ENCODE measurements at regions not wholly inside any gene's neighbourhood (a gene's known extent, or its start where the extent isn't known, plus 50 kb on each side); places are given as distances from the start of the nearest gene placed in this dataset.
"Not testable (repeated sequence)": the region's sequence is repeated elsewhere in the genome, so short reads cannot be mapped to it uniquely, and the experiment has no call there.

GRCh38 chr3:40908612-40909011 lies 290.7 kb upstream of the CTNNB1 start:
- DNase-seq = no peak

GRCh38 chr3:40911264-40911663 lies 288.0 kb upstream of the CTNNB1 start:
- no peak for DNase-seq

DNA sequence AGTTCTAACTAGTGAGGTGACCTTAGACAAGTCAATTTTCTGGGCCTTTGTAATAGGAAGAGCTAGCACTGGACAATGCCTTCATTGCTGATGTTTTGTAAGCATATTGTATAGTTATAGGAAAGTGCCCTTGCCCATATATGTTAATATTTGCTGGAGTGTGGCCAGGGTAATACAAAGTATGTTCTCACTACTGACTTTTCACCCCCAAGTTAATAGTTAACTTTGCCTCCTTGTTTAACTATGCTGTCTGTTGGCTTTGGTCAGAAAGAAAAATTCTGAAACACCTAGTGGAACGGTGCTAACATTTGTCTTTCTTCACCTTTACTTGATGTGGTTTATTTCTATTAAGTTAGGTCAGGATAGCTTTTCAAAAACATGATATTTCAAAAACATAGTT lies 287.4 kb upstream of the CTNNB1 start:
- no peak for DNase-seq

GRCh38 chr3:40912461-40912860 lies 286.8 kb upstream of the CTNNB1 start:
- DNase-seq = no peak

DNA sequence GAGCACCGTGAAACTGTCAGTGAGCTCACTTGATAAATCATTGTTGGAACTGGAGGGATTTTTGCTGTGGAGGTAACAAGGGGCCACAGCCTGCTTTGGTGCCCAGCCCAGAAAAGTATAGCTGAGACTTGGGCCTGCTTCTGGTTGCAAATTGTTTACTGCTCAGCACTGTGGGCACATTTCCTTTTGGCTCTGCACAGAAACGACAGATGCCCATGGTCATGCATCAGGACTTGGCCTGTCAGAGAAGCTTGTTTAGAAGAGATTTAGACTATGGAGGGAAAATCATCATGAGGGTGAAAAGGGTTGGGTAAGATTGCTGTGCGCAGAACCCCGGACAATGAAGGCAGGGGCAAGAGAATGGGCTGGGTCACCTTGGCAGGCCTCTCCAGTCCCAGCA lies 286.1 kb upstream of the CTNNB1 start:
- DNase-seq = no peak

GRCh38 chr3:40913641-40914040 lies 285.7 kb upstream of the CTNNB1 start:
- DNase-seq = no peak

- no peak for DNase-seq
These were observed 284.8 kb upstream of the CTNNB1 start for GRCh38 chr3:40914475-40914874.

DNA sequence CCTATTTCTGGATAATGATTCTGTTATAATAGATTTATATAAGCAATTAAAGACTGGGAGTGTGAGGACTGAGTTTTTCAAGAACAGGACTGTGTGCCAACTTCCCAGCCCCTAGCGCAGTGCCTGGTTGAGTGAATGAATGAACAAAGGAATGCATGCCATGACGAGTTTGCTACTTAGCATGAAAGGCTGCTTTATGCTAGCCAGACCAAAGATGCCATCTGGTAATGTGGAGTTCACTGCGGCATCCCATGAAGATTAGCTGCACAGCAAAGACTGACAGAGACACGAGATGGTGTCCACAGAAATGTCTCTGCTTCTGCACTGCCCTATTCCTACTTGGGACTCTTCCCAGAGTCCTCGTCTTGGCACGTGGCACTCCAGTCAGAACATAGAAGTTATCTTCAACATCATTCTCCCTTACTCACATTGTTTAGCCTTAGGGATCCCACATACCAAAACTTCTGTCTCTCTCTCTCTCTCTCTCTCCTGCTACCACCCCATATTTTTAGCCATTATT lies 283.9 kb upstream of the CTNNB1 start:
- no peak for DNase-seq

GRCh38 chr3:40920041-40920440 lies 279.3 kb upstream of the CTNNB1 start:
- no peak for DNase-seq

DNA sequence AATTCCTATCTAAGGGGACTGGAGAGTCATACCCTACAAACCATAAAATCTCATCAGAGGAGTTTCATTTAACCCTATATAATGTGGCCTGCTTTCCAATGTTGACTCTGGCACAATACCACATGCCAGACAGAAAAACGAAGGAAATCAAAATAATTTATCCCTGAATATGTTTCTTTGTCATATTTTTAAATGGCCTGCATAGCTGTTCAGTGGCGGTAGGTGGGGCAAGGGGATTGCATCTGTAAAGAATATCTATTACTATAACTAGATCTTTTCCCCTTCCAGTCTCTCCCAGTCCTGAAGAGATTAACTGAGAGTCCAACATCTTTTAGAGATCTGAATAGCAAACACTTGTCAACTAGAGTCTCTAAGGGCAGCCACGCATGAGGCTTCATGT lies 278.1 kb upstream of the CTNNB1 start:
- no peak for DNase-seq

GRCh38 chr3:40923143-40923542 lies 276.2 kb upstream of the CTNNB1 start:
- no peak for DNase-seq

DNA sequence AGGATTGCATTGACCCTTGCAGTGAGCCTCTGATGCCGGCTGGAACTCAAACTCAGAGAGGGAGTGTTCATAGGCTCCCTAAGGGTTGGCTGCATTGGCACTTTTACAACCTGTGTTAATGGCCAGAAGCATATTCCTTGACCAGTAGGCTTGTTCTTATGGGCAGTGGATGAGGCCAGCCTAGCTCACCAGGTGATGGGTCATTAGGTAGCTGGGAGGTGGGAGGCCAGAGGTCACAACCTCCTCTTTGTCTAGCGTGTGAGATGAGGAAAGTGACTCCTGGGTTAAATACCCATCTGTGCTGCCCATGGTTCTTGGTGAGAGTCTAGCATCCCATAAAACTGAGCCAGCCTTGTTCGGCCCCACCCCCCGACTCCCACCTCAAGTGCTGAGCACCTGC lies 275.7 kb upstream of the CTNNB1 start:
- DNase-seq = no peak

- DNase-seq = no peak
These were observed 274.7 kb upstream of the CTNNB1 start for GRCh38 chr3:40924559-40925141.

DNA sequence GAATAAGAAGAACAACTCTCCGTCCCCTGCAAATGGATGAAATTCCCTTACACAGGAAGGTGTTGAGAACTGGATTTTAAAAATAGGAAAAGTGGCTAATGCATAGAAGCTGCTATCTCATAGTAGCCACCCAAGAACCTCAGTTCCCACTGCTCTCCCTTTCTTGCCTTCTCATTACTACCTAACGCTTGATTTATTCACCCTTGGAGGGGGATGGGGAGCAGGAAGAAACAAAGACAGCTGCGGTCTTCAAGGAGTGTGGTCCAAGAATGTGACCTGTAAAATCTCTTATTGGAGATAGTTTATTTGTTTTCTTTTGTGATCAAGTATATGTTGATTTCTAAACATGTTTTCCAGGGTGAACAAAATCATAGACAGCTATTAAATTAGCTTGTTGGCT lies 274.1 kb upstream of the CTNNB1 start:
- DNase-seq = no peak

- no peak for DNase-seq
These were observed 269.2 kb upstream of the CTNNB1 start for GRCh38 chr3:40930131-40930538.

DNA sequence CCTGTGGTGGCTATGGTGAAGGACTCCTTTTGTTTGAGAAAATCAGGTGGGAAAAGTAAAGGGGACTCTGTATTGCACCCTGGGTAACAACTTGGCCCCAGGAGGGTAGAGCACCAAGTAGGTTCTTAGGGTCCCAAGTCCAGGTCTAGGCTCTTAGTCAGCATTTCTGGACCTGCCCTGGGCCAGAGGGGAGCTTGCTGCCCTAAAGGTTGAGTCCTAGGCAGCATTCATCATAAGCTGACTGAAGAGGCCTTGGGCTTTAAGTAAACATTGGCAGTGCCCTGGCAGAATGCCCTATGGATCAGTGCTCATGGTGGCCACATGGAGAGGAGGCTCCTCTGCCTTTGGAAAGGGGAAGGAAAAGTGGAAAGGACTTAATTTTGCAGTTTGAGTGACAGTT lies 268.5 kb upstream of the CTNNB1 start:
- no peak for DNase-seq

- no peak for DNase-seq
These were observed 260.7 kb upstream of the CTNNB1 start for GRCh38 chr3:40938591-40938990.

GRCh38 chr3:40939030-40939740 lies 260.1 kb upstream of the CTNNB1 start:
- DNase-seq = no peak

DNA sequence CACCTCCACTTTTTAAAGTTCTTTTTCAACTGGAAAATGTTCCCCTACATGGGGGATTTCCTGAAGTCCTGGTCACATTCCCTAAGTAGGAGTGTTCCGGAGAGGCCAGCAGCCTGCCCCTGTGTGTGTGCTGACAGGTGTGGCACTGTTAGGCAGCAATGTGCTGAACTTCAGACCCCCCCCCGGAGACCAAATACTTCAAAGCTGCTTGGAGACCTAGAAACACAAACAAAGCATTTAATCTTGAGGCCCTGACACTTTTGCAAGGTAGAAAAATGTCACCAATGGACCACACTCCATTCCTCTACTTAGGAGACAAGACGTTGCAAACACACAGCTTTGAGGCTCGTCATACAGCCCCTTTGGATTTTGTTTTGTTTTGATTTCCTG lies 259.6 kb upstream of the CTNNB1 start:
- DNase-seq = no peak

DNA sequence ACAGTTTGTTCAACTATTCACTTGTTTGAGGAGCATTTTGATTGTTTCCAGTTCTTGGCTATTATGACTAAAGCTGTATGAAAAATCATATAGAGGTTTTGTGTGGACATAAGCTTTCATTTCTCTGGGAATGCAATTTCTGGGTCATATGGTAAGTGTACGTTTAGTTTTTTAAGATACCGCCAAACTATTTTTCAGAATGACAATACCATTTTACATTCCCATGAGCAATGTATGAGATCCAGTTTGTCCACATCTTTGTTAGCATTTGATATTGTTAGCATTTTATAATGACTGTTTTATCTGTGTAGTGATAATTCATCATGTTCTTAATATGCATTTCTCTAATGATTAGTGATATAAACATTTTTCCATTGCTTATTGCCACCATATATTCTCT lies 258.7 kb upstream of the CTNNB1 start:
- DNase-seq = no peak

DNA sequence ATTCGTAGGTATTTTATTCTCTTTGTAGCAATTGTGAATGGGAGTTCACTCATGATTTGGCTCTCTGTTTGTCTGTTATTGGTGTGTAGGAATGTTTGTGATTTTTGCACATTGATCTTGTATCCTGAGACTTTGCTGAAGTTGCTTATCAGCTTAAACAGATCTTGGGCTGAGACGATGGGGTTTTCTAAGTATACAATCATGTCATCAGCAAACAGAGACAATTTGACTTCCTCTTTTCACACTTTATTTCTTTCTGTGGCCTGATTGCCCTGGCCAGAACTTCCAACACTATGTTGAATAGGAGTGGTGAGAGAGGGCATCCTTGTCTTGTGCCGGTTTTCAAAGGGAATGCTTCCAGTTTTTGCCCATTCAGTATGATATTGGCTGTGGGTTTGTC lies 252.3 kb upstream of the CTNNB1 start:
- DNase-seq = not testable (repeated sequence)

GRCh38 chr3:40949347-40949746 lies 250.0 kb upstream of the CTNNB1 start:
- DNase-seq = not testable (repeated sequence)

GRCh38 chr3:40951636-40952035 lies 247.7 kb upstream of the CTNNB1 start:
- no peak for DNase-seq

DNA sequence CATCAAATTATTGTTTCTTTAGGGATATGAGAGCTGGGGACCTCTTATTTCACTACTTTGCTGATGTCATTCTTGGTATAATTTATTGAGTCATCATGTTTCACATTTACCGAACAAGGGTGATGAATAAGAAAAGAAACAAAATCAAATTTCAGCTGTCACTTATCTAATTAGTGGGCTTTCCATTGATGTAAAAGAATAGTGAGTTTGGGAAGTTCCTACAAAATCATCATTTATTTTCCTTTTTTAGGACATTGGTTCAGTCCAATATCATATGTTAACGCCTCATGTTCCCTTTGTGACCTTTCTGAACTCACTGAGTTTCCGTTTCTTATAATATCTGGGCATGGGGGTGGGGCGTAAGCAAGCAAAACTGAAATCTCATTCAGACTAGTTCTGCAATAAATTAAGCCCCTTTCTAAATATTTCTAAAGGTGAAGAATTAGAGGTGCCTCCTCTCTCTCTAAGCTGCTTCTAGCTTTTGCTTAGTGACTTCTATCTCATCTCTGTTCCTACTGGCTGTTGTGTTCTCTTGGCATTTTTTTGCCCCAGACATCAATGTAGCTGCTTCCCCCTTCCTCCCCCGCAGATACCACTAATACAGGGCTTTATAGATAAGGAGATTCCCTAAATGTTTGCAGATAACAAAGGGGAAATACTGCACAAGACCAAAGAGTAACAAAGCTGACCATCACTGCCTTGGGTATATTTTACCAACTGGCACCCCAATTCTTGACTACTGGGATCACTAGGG lies 238.0 kb upstream of the CTNNB1 start:
- DNase-seq = no peak

Measured in left hindlimb (tissue), 1 donor.